ENCODE measurements at regions not wholly inside any gene's neighbourhood (a gene's known extent, or its start where the extent isn't known, plus 50 kb on each side); places are given as distances from the start of the nearest gene placed in this dataset.

DNA sequence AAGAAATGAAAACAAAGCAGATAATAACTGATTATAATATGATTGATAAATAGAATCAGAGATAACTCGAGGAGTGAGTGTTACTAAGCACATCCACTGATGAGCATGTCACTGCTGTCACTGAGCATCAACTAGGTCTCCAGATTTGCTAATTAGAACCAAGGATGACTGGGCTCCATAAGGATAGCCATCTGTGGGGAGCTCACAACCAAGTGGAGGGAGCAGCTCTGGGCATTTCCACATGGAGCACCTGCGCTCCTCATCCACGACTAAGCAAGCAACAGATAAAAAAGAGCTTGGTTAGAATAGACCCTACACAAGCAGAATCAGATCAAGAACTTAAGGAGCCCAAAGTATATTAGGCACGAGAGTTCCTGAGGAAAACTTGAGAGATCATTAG is 396.0 kb upstream of the B3GAT1 start:
- ChIA-PET POLR2A (no interaction called here), CTCF (no interaction called here)
- Histone ChIP-seq H3K4me1 (ENCODE audit: control insufficient read depth, insufficient read depth, low read length) (no peaks in the 10 kb centered on the region), H3K4me3 (ENCODE audit: low read depth, low read length) (no peak overlapping the region), H3K36me3 (ENCODE audit: control insufficient read depth in 2 of 2, insufficient read depth in 1 of 2, low read length in 2 of 2) (no peaks in the 10 kb centered on the region), H3K27ac (ENCODE audit: extremely low read depth, low read depth, low read length) (no peak overlapping the region), H3K9me3 (ENCODE audit: control insufficient read depth, insufficient read depth, low read depth, low read length) (no peaks in the 10 kb centered on the region)
- no peak for TF ChIP-seq ZNF19 (tag by site-specific recombination; IDR thresholded peaks at IDR 0.05; ENCODE audit: low read depth)

DNA sequence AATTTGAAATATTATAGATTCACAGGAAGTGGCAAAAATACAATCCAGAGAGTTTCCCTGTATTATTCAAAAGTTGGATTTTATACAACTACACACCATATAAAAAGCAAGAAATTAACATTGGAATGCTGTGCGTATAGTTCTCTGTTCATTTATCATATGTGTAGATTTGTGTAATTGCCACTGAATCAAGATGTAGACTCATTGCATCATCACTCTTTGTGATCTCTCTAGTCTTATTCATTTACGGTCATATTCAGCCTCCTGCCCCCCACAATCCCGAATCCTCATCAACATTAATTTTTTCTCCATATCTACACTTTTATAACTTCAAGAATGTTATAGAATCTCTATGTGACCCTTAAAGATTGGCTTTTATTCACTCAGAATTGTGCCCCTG is 390.6 kb upstream of the B3GAT1 start:
- POLR2A ChIA-PET = no interaction called here
- Histone ChIP-seq H3K36me3 (ENCODE audit: control insufficient read depth in 2 of 2, insufficient read depth in 1 of 2, low read length in 2 of 2) (no peaks in the 10 kb centered on the region), H3K4me3 (ENCODE audit: low read depth, low read length) (no peak overlapping the region), H3K9me3 (ENCODE audit: control insufficient read depth, insufficient read depth, low read depth, low read length) (no peaks in the 10 kb centered on the region), H3K27ac (ENCODE audit: extremely low read depth, low read depth, low read length) (no peak overlapping the region), H3K4me1 (ENCODE audit: control insufficient read depth, insufficient read depth, low read length) (no peaks in the 10 kb centered on the region)
- TF ChIP-seq ZNF423 (tag by site-specific recombination; IDR thresholded peaks at IDR 0.05) = no peak
- TF ChIP-seq, protein P1, sequence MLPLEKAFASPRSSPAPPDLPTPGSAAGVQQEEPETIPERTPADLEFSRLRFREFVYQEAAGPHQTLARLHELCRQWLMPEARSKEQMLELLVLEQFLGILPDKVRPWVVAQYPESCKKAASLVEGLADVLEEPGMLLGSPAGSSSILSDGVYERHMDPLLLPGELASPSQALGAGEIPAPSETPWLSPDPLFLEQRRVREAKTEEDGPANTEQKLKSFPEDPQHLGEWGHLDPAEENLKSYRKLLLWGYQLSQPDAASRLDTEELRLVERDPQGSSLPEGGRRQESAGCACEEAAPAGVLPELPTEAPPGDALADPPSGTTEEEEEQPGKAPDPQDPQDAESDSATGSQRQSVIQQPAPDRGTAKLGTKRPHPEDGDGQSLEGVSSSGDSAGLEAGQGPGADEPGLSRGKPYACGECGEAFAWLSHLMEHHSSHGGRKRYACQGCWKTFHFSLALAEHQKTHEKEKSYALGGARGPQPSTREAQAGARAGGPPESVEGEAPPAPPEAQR (tag by site-specific recombination; IDR thresholded peaks at IDR 0.05) = no peak
- CTCF ChIA-PET = interaction anchor here (0.5 to 1.2 kb wide), 2 partner anchors 18 to 1668 kb away, joined by 4 to 5 read pairs; no protein-coding TSS in a partner anchor

DNA sequence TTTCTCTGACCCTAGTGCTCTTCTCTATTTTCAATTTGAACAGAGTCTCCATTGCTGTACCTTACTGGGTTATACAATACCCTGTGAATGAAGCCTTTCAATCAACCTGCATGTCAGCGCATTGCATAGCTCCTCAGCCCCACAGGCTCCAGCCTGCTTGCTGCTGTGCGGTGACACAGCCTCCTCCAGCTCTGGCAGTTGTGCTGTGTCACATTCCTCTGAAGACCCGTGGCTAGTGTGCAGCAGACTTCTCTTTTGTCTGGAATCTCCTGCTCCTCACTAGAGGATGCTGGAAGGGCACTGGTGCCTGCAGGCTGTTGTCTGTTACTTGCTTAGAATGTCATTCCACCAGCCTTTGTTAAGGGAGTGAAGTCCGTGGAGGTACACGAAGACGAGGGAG is 390.1 kb upstream of the B3GAT1 start:
- H3K9me3 ChIP-seq (ENCODE audit: control insufficient read depth, insufficient read depth, low read depth, low read length) = no peaks in the 10 kb centered on the region
- CTCF ChIA-PET = interaction anchor here (0.5 kb wide), 1 partner anchor 1667 kb away, joined by 4 read pairs; no protein-coding TSS in a partner anchor
- POLR2A ChIA-PET = no interaction called here
- no peaks in the 10 kb centered on the region for H3K4me1 ChIP-seq (ENCODE audit: control insufficient read depth, insufficient read depth, low read length)
- no peak overlapping the region for H3K27ac ChIP-seq (ENCODE audit: extremely low read depth, low read depth, low read length)
- no peak overlapping the region for H3K4me3 ChIP-seq (ENCODE audit: low read depth, low read length)
- H3K36me3 ChIP-seq (ENCODE audit: control insufficient read depth in 2 of 2, insufficient read depth in 1 of 2, low read length in 2 of 2) = no peaks in the 10 kb centered on the region
- TF ChIP-seq, protein P2, sequence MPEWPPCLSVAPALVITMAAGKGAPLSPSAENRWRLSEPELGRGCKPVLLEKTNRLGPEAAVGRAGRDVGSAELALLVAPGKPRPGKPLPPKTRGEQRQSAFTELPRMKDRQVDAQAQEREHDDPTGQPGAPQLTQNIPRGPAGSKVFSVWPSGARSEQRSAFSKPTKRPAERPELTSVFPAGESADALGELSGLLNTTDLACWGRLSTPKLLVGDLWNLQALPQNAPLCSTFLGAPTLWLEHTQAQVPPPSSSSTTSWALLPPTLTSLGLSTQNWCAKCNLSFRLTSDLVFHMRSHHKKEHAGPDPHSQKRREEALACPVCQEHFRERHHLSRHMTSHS (tag by site-specific recombination; IDR thresholded peaks at IDR 0.05) = no peak
- TF ChIP-seq, protein P3, sequence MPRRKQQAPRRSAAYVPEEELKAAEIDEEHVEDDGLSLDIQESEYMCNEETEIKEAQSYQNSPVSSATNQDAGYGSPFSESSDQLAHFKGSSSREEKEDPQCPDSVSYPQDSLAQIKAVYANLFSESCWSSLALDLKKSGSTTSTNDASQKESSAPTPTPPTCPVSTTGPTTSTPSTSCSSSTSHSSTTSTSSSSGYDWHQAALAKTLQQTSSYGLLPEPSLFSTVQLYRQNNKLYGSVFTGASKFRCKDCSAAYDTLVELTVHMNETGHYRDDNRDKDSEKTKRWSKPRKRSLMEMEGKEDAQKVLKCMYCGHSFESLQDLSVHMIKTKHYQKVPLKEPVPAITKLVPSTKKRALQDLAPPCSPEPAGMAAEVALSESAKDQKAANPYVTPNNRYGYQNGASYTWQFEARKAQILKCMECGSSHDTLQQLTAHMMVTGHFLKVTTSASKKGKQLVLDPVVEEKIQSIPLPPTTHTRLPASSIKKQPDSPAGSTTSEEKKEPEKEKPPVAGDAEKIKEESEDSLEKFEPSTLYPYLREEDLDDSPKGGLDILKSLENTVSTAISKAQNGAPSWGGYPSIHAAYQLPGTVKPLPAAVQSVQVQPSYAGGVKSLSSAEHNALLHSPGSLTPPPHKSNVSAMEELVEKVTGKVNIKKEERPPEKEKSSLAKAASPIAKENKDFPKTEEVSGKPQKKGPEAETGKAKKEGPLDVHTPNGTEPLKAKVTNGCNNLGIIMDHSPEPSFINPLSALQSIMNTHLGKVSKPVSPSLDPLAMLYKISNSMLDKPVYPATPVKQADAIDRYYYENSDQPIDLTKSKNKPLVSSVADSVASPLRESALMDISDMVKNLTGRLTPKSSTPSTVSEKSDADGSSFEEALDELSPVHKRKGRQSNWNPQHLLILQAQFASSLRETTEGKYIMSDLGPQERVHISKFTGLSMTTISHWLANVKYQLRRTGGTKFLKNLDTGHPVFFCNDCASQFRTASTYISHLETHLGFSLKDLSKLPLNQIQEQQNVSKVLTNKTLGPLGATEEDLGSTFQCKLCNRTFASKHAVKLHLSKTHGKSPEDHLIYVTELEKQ (tag by site-specific recombination; IDR thresholded peaks at IDR 0.05; ENCODE audit: borderline replicate concordance) = no peak
- TF ChIP-seq ZFHX2 (tag by site-specific recombination; conservative IDR thresholded peaks at IDR 0.05) = no peak
- no peak for TF ChIP-seq ZNF658 (tag by site-specific recombination; IDR thresholded peaks at IDR 0.05)
- TF ChIP-seq ZNF341 (tag by site-specific recombination; IDR thresholded peaks at IDR 0.05; ENCODE audit: low read depth) = no peak
- TF ChIP-seq, protein P4, sequence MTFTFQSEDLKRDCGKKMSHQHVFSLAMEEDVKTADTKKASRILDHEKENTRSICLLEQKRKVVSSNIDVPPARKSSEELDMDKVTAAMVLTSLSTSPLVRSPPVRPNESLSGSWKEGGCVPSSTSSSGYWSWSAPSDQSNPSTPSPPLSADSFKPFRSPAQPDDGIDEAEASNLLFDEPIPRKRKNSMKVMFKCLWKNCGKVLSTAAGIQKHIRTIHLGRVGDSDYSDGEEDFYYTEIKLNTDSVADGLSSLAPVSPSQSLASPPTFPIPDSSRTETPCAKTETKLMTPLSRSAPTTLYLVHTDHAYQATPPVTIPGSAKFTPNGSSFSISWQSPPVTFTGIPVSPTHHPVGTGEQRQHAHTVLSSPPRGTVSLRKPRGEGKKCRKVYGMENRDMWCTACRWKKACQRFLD (tag by site-specific recombination; IDR thresholded peaks at IDR 0.05) = no peak
- TF ChIP-seq ZNF157 (tag by site-specific recombination; IDR thresholded peaks at IDR 0.05) = no peak
- no peak for TF ChIP-seq ZNF777 (tag by site-specific recombination; IDR thresholded peaks at IDR 0.05; ENCODE audit: borderline replicate concordance)
- TF ChIP-seq, protein P5, sequence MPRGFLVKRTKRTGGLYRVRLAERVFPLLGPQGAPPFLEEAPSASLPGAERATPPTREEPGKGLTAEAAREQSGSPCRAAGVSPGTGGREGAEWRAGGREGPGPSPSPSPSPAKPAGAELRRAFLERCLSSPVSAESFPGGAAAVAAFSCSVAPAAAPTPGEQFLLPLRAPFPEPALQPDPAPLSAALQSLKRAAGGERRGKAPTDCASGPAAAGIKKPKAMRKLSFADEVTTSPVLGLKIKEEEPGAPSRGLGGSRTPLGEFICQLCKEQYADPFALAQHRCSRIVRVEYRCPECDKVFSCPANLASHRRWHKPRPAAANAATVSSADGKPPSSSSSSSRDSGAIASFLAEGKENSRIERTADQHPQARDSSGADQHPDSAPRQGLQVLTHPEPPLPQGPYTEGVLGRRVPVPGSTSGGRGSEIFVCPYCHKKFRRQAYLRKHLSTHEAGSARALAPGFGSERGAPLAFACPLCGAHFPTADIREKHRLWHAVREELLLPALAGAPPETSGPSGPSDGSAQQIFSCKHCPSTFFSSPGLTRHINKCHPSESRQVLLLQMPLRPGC (tag by site-specific recombination; IDR thresholded peaks at IDR 0.05) = no peak
- no peak for TF ChIP-seq ZNF311 (tag by site-specific recombination; IDR thresholded peaks at IDR 0.05; ENCODE audit: borderline replicate concordance)
- TF ChIP-seq GFI1B (tag by site-specific recombination; IDR thresholded peaks at IDR 0.05) = no peak
- TF ChIP-seq ZNF837 (tag by site-specific recombination; IDR thresholded peaks at IDR 0.05) = no peak
- no peak for TF ChIP-seq ZNF549 (tag by site-specific recombination; IDR thresholded peaks at IDR 0.05)
- TF ChIP-seq, protein P6, sequence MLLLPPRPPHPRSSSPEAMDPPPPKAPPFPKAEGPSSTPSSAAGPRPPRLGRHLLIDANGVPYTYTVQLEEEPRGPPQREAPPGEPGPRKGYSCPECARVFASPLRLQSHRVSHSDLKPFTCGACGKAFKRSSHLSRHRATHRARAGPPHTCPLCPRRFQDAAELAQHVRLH (tag by site-specific recombination; IDR thresholded peaks at IDR 0.05) = no peak
- TF ChIP-seq ZNF621 (tag by site-specific recombination; IDR thresholded peaks at IDR 0.05) = no peak
- no peak for TF ChIP-seq ZNF37A (tag by site-specific recombination; IDR thresholded peaks at IDR 0.05)
- TF ChIP-seq, protein P7, sequence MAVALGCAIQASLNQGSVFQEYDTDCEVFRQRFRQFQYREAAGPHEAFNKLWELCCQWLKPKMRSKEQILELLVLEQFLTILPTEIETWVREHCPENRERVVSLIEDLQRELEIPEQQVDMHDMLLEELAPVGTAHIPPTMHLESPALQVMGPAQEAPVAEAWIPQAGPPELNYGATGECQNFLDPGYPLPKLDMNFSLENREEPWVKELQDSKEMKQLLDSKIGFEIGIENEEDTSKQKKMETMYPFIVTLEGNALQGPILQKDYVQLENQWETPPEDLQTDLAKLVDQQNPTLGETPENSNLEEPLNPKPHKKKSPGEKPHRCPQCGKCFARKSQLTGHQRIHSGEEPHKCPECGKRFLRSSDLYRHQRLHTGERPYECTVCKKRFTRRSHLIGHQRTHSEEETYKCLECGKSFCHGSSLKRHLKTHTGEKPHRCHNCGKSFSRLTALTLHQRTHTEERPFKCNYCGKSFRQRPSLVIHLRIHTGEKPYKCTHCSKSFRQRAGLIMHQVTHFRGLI (tag by site-specific recombination; IDR thresholded peaks at IDR 0.05) = no peak
- TF ChIP-seq KLF9 (tag by site-specific recombination; IDR thresholded peaks at IDR 0.05; ENCODE audit: low read depth) = no peak

Data from HEK293 (cell line).